Jurkat, Clone E6-1 (cell line): ENCODE measurements at regions not wholly inside any gene's neighbourhood (a gene's known extent, or its start where the extent isn't known, plus 50 kb on each side); places are given as distances from the start of the nearest gene placed in this dataset.
"Not testable (repeated sequence)": the region's sequence is repeated elsewhere in the genome, so short reads cannot be mapped to it uniquely, and the experiment has no call there.

Experiments used
- DNase-seq: peaks from one replicate; pipeline ENCODE4 v3.0.0-alpha.2; 2011; ENCODE audit warnings: low read depth, low spot score
- H3K4me3 ChIP-seq: 2 replicates; pipeline ENCODE4 v1.5.1; 2011; ENCODE audit warnings: mild to moderate bottlenecking, low read length, control low read depth, moderate library complexity

GRCh38 chr1:200496937-200497336 lies 87.1 kb upstream of the ZNF281 start:
- no peak for DNase-seq

GRCh38 chr1:200495901-200496300 lies 86.1 kb upstream of the ZNF281 start:
- DNase-seq, result no peak
- no peak overlapping the region for H3K4me3 ChIP-seq

More at GRCh38 chr1:200496937-200497336, 87.1 kb upstream of the ZNF281 start:
- no peak overlapping the region for H3K4me3 ChIP-seq

GRCh38 chr1:200493344-200493743 lies 83.5 kb upstream of the ZNF281 start:
- DNase-seq, result no peak

GRCh38 chr1:200491103-200491502 lies 81.3 kb upstream of the ZNF281 start:
- no peak overlapping the region for H3K4me3 ChIP-seq
- no peak for DNase-seq

More at GRCh38 chr1:200493344-200493743, 83.5 kb upstream of the ZNF281 start:
- no peak overlapping the region for H3K4me3 ChIP-seq

- no peak overlapping the region for H3K4me3 ChIP-seq
- no peak for DNase-seq
These were observed 80.3 kb upstream of the ZNF281 start for GRCh38 chr1:200490183-200490582.

- no peak overlapping the region for H3K4me3 ChIP-seq
- DNase-seq, result peak; percentile 33
These were observed 78.7 kb upstream of the ZNF281 start for GRCh38 chr1:200488375-200489165.

GRCh38 chr1:200487650-200488049 lies 77.8 kb upstream of the ZNF281 start:
- H3K4me3 ChIP-seq, result no peak overlapping the region
- no peak for DNase-seq

GRCh38 chr1:200486634-200487033 lies 76.8 kb upstream of the ZNF281 start:
- H3K4me3 ChIP-seq, result no peak overlapping the region
- DNase-seq, result no peak

GRCh38 chr1:200484438-200484946 lies 74.7 kb upstream of the ZNF281 start:
- not testable (repeated sequence) for H3K4me3 ChIP-seq, DNase-seq

GRCh38 chr1:200483491-200484143 lies 73.8 kb upstream of the ZNF281 start:
- no peak overlapping the region for H3K4me3 ChIP-seq
- DNase-seq, result no peak

GRCh38 chr1:200480964-200481363 lies 71.1 kb upstream of the ZNF281 start:
- DNase-seq, result no peak

GRCh38 chr1:200479816-200480215 lies 70.0 kb upstream of the ZNF281 start:
- H3K4me3 ChIP-seq, result no peak overlapping the region
- DNase-seq, result no peak

More at GRCh38 chr1:200480964-200481363, 71.1 kb upstream of the ZNF281 start:
- H3K4me3 ChIP-seq, result no peak overlapping the region

GRCh38 chr1:200478945-200479558 lies 69.2 kb upstream of the ZNF281 start:
- DNase-seq, result no peak
- no peak overlapping the region for H3K4me3 ChIP-seq

GRCh38 chr1:200478239-200478623 lies 68.4 kb upstream of the ZNF281 start:
- no peak overlapping the region for H3K4me3 ChIP-seq
- no peak for DNase-seq

- DNase-seq, result no peak
These were observed 64.8 kb upstream of the ZNF281 start for GRCh38 chr1:200474633-200475032.

GRCh38 chr1:200473698-200474371 lies 64.0 kb upstream of the ZNF281 start:
- no peak for DNase-seq
- H3K4me3 ChIP-seq, result no peak overlapping the region

More at GRCh38 chr1:200474633-200475032, 64.8 kb upstream of the ZNF281 start:
- no peak overlapping the region for H3K4me3 ChIP-seq

GRCh38 chr1:200471739-200472138 lies 61.9 kb upstream of the ZNF281 start:
- no peak for DNase-seq
- no peak overlapping the region for H3K4me3 ChIP-seq

GRCh38 chr1:200468264-200469001 lies 58.6 kb upstream of the ZNF281 start:
- no peak for DNase-seq
- H3K4me3 ChIP-seq, result no peak overlapping the region
